Testis (tissue), 2 donors: ENCODE measurements at regions not wholly inside any gene's neighbourhood (a gene's known extent, or its start where the extent isn't known, plus 50 kb on each side); places are given as distances from the start of the nearest gene placed in this dataset.

Experiments used
- CTCF ChIP-seq, 3 experiments: fragments of 450-650 bp in 2 of 3; fragments of 200-600 bp in 1 of 3; sonication (generic) in 1 of 3; IDR thresholded peaks; one replicate each; pipeline ENCODE4 v1.5.1; 2016 to 2019; ENCODE audit warnings: antibody characterized with exemption in 3 of 3, mild to moderate bottlenecking in 2 of 3, moderate library complexity in 1 of 3
- POLR2A ChIP-seq: fragments of 450-650 bp; IDR thresholded peaks from one replicate; pipeline ENCODE4 v1.6.1; 2017; ENCODE audit warnings: antibody characterized with exemption, mild to moderate bottlenecking, moderate library complexity

- TF ChIP-seq CTCF (IDR thresholded peaks at IDR 0.05) (no peak), POLR2A (no peak)
Observed at GRCh38 chr15:39211108-39211979, 369.5 kb upstream of the THBS1 start.
